GM19239 (cell line): ENCODE measurements at regions not wholly inside any gene's neighbourhood (a gene's known extent, or its start where the extent isn't known, plus 50 kb on each side); places are given as distances from the start of the nearest gene placed in this dataset.

Source experiments
- DNase-seq: peaks from one replicate; pipeline ENCODE4 v3.0.0; 2011; ENCODE audit warnings: low spot score; ENCODE audit not compliant: insufficient read length
- FAIRE-seq: peaks from 2 replicates; lab custom pipeline; 2011; peaks lifted over from hg19 to GRCh38; lab: Jason Lieb, UNC

GRCh38 chrX:42943051-42943974, 165.3 kb upstream of the PPP1R2C start:
- FAIRE-seq = peak; percentile 97
- no peak for DNase-seq

- FAIRE-seq (no peak), DNase-seq (no peak)
Measured at GRCh38 chrX:42944381-42944998, 166.5 kb upstream of the PPP1R2C start.

- FAIRE-seq (peak; percentile 78), DNase-seq (no peak)
Measured at GRCh38 chrX:42946544-42947194, 168.7 kb upstream of the PPP1R2C start.

- FAIRE-seq (peak; percentile 96), DNase-seq (no peak)
Measured at GRCh38 chrX:42948723-42949657, 171.0 kb upstream of the PPP1R2C start.

GRCh38 chrX:42951747-42952146, 173.8 kb upstream of the PPP1R2C start:
- FAIRE-seq = no peak
- DNase-seq = no peak

- peak; percentile 53 for FAIRE-seq
- no peak for DNase-seq
Measured at GRCh38 chrX:42952621-42953020, 174.7 kb upstream of the PPP1R2C start.

GRCh38 chrX:42954880-42955279, 176.9 kb upstream of the PPP1R2C start:
- DNase-seq (no peak), FAIRE-seq (no peak)

GRCh38 chrX:42955349-42955748, 177.4 kb upstream of the PPP1R2C start:
- no peak for FAIRE-seq

GRCh38 chrX:42967681-42968300, 189.8 kb upstream of the PPP1R2C start:
- DNase-seq = no peak

More at GRCh38 chrX:42955349-42955748, 177.4 kb upstream of the PPP1R2C start:
- no peak for DNase-seq

GRCh38 chrX:42973321-42973720, 195.4 kb upstream of the PPP1R2C start:
- DNase-seq (no peak), FAIRE-seq (no peak)

More at GRCh38 chrX:42967681-42968300, 189.8 kb upstream of the PPP1R2C start:
- peak; percentile 85 for FAIRE-seq

GRCh38 chrX:42975906-42976305, 197.9 kb upstream of the PPP1R2C start:
- peak; percentile 80 for FAIRE-seq
- no peak for DNase-seq

GRCh38 chrX:42976746-42977366, 198.9 kb upstream of the PPP1R2C start:
- peak; percentile 18 for FAIRE-seq

GRCh38 chrX:42978655-42979379, 200.9 kb upstream of the PPP1R2C start:
- DNase-seq (no peak), FAIRE-seq (peak; percentile 86)

More at GRCh38 chrX:42976746-42977366, 198.9 kb upstream of the PPP1R2C start:
- DNase-seq = no peak

- no peak for FAIRE-seq
- DNase-seq = no peak
Measured at GRCh38 chrX:42988700-42989099, 210.7 kb upstream of the PPP1R2C start.

- DNase-seq (no peak), FAIRE-seq (no peak)
Measured at GRCh38 chrX:42992199-42992943, 214.4 kb upstream of the PPP1R2C start.

- FAIRE-seq (peak; percentile 87), DNase-seq (no peak)
Measured at GRCh38 chrX:42996861-42997260, 218.9 kb upstream of the PPP1R2C start.

GRCh38 chrX:43000121-43000520, 222.2 kb upstream of the PPP1R2C start:
- no peak for DNase-seq
- no peak for FAIRE-seq
